WI38 (cell line): ENCODE measurements at regions not wholly inside any gene's neighbourhood (a gene's known extent, or its start where the extent isn't known, plus 50 kb on each side); places are given as distances from the start of the nearest gene placed in this dataset.

ENCODE experiments used
- H3K4me3 ChIP-seq: 2 replicates; pipeline ENCODE4 v1.5.1; 2011; ENCODE audit warnings: low read depth, mild to moderate bottlenecking, control low read depth, low read length
- CTCF ChIP-seq: IDR thresholded peaks from 2 replicates; pipeline ENCODE4 v1.5.1; 2012; ENCODE audit warnings: low read depth, mild to moderate bottlenecking, control low read depth, low read length

GRCh38 chr3:161576714-161577510, 80.3 kb downstream of the OTOL1 start:
- TF ChIP-seq CTCF: no peak
- no peak overlapping the region for H3K4me3 ChIP-seq

DNA sequence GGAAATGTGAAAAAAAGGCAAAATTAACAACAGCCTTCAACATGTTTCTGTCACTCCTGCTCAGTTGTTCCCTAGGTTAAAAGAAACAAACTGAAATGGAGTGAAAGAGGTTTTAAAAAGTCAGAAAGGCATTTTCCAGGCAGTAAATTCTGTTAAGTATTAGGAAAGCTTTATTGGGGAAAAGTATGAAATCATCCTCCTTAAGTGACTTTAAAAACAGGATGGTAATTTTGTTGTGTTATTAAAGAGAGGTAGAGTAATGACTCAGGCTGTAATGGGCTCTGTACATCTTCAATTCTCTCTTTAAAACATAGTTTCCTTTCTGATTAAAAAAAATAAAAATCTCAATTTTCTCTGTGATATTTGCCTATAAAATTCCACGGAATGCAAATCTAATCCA, 81.1 kb downstream of the OTOL1 start:
- H3K4me3 ChIP-seq: no peak overlapping the region

DNA sequence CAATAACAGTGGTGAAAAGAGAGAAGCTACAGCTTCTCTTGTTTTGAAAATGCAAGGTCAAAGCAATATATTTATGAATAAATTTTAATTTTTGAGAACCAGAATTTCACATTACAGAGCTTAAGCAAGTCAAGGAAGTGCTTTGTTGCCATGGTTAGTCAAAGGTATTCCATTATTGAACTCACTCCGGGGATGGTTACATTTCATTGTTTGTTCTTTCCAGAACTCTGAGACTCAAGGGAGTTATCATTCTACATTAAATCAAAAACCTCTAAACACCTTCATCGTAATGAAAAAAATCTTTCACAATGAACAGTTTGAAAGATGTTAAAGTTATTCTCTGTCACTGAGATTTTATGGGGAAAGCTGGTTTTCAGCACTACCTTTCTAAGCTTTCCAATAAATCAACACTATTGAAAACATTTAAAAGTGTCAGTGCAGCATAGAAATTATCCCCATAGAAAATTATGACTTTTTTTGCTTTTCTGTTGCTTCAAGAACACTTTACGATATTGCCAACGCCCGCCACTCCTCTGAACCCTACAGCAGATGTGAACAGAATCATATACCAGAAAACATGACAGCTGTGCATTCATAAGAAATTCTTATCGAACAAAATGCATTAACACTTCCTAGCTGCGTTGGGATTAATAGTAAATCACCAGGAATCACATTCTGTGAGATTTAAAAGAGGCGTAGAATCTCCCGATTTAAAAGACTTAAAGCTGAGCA, 83.0 kb downstream of the OTOL1 start:
- no peak overlapping the region for H3K4me3 ChIP-seq
- no peak for TF ChIP-seq CTCF

More for the DNA sequence above, 81.1 kb downstream of the OTOL1 start:
- no peak for TF ChIP-seq CTCF

GRCh38 chr3:161585922-161586321, 89.3 kb downstream of the OTOL1 start:
- H3K4me3 ChIP-seq: no peak overlapping the region
- no peak for TF ChIP-seq CTCF

GRCh38 chr3:161586556-161587235, 90.1 kb downstream of the OTOL1 start:
- TF ChIP-seq CTCF: no peak

GRCh38 chr3:161598639-161599038, 102.0 kb downstream of the OTOL1 start:
- no peak overlapping the region for H3K4me3 ChIP-seq
- TF ChIP-seq CTCF: no peak

More at GRCh38 chr3:161586556-161587235, 90.1 kb downstream of the OTOL1 start:
- H3K4me3 ChIP-seq: no peak overlapping the region

DNA sequence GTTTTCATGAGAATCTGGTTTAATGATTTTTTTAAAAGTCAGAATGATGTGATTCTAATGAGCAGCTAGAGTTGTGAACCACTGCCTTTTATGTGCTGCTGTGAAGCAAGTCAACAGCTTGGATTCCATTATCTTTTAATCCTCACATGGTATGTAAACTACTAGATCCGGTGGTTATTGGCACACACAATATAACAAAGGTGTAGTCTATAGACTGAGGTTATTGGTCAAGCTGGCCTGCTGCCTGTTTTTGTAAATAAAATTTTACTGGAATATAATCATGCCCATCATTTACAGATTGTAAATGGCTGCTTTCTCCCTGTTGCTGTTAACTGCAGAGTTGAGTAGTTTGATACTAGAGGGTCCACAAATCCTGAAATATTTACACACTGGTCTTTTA, 103.1 kb downstream of the OTOL1 start:
- no peak overlapping the region for H3K4me3 ChIP-seq
- TF ChIP-seq CTCF: no peak
